SU-DHL-6 (cell line): ENCODE measurements at regions not wholly inside any gene's neighbourhood (a gene's known extent, or its start where the extent isn't known, plus 50 kb on each side); places are given as distances from the start of the nearest gene placed in this dataset.

Source experiments
- H2AFZ ChIP-seq: fragments of 200-600 bp; sonication (generic); 2 replicates; pipeline ENCODE4 v1.6.1; 2014; ENCODE audit warnings: low read depth, mild to moderate bottlenecking, moderate library complexity, mixed read lengths, antibody characterized with exemption, low read length; ENCODE audit not compliant: severe bottlenecking
- H3F3A ChIP-seq: fragments of 200-600 bp; shearing (Covaris generic); 2 replicates; pipeline ENCODE4 v1.6.0; 2016; ENCODE audit warnings: antibody characterized with exemption, mild to moderate bottlenecking; ENCODE audit not compliant: insufficient read depth
- H3K27ac ChIP-seq: fragments of 200-600 bp; sonication (generic); 2 replicates; pipeline ENCODE4 v1.5.1; 2016; ENCODE audit warnings: low read depth, mild to moderate bottlenecking, low read length, moderate library complexity, mixed read lengths
- H3K27me3 ChIP-seq: fragments of 200-600 bp; sonication (generic), shearing (Covaris generic); 2 replicates; pipeline ENCODE4 v1.6.0; 2014; ENCODE audit warnings: mild to moderate bottlenecking, low read length
- H3K36me3 ChIP-seq: fragments of 200-600 bp; sonication (generic); 2 replicates; pipeline ENCODE4 v1.6.1; 2014; ENCODE audit warnings: mild to moderate bottlenecking, low read length, mixed read lengths
- H3K4me2 ChIP-seq: fragments of 300-600, 200-600 bp; shearing (Covaris generic), sonication (generic); 2 replicates; pipeline ENCODE4 v1.6.0; 2014; ENCODE audit warnings: low read length, low read depth, mild to moderate bottlenecking; ENCODE audit not compliant: poor library complexity, severe bottlenecking
- H3K4me3 ChIP-seq: fragments of 200-600 bp; sonication (generic); 2 replicates; pipeline ENCODE4 v1.5.1; 2014; ENCODE audit warnings: antibody characterized with exemption, low read length, mild to moderate bottlenecking, mixed read lengths; ENCODE audit not compliant: insufficient read depth, poor library complexity, severe bottlenecking
- H3K79me2 ChIP-seq: fragments of 200-600 bp; sonication (generic); 2 replicates; pipeline ENCODE4 v1.6.1; 2014; ENCODE audit warnings: mild to moderate bottlenecking, low read length, moderate library complexity; ENCODE audit not compliant: insufficient read depth
- H3K9ac ChIP-seq: fragments of 200-600 bp; sonication (generic); 2 replicates; pipeline ENCODE4 v1.7.0; 2014; ENCODE audit warnings: mild to moderate bottlenecking, low read length
- H3K9me2 ChIP-seq: fragments of 200-600 bp; sonication (generic); replicated peaks from 2 replicates; pipeline ENCODE4 v1.6.1; 2014; ENCODE audit warnings: low read length; ENCODE audit not compliant: insufficient read depth
- H3K9me3 ChIP-seq: fragments of 200-600 bp; sonication (generic); 2 replicates; pipeline ENCODE4 v1.6.1; 2014; ENCODE audit warnings: low read length, mixed read lengths; ENCODE audit not compliant: insufficient read depth
- H4K20me1 ChIP-seq: fragments of 200-600 bp; sonication (generic); 2 replicates; pipeline ENCODE4 v1.6.1; 2014; ENCODE audit warnings: low read depth, mild to moderate bottlenecking, antibody characterized with exemption, low read length, moderate library complexity, mixed read lengths
- CTCF ChIP-seq: fragments of 200-600 bp; sonication (generic); IDR thresholded peaks from one replicate; pipeline ENCODE4 v1.5.1; 2017; ENCODE audit warnings: antibody characterized with exemption, mild to moderate bottlenecking, low read length, moderate library complexity; ENCODE audit not compliant: insufficient read depth, poor library complexity, severe bottlenecking
- EZH2phosphoT487 ChIP-seq: fragments of 200-600 bp; sonication (generic), shearing (Covaris generic); conservative IDR thresholded peaks from 2 replicates; pipeline ENCODE4 v1.6.1; 2018; ENCODE audit warnings: mild to moderate bottlenecking, antibody characterized with exemption, low read length, moderate library complexity, mixed read lengths

GRCh38 chr2:177020524-177021119 is 192.0 kb upstream of the HNRNPA3 start:
- Histone ChIP-seq H3K9me3 (no peaks in the 10 kb centered on the region), H3K9me2 (no peaks in the 10 kb centered on the region), H3F3A (no peaks in the 10 kb centered on the region), H3K79me2 (no peaks in the 10 kb centered on the region), H3K36me3 (no peaks in the 10 kb centered on the region), H2AFZ (no peak overlapping the region), H3K4me2 (no peak overlapping the region), H3K27me3 (no peaks in the 10 kb centered on the region), H4K20me1 (no peaks in the 10 kb centered on the region), H3K9ac (no peak overlapping the region), H3K27ac (no peak overlapping the region), H3K4me3 (no peak overlapping the region)
- TF ChIP-seq CTCF (no peak), EZH2phosphoT487 (no peak)

GRCh38 chr2:177021706-177022343 is 190.8 kb upstream of the HNRNPA3 start:
- Histone ChIP-seq H3K36me3 (no peaks in the 10 kb centered on the region), H3K79me2 (no peaks in the 10 kb centered on the region), H3K4me2 (no peak overlapping the region), H2AFZ (no peak overlapping the region), H4K20me1 (no peaks in the 10 kb centered on the region), H3K9me3 (no peaks in the 10 kb centered on the region; the same call in 1 of the 2 replicates), H3K9me2 (no peaks in the 10 kb centered on the region), H3K9ac (no peak overlapping the region), H3K27ac (no peak overlapping the region), H3K4me3 (no peak overlapping the region), H3K27me3 (no peaks in the 10 kb centered on the region), H3F3A (no peaks in the 10 kb centered on the region)
- TF ChIP-seq CTCF (no peak), EZH2phosphoT487 (no peak)

GRCh38 chr2:177024765-177025164 is 187.8 kb upstream of the HNRNPA3 start:
- H2AFZ ChIP-seq = no peak overlapping the region
- no peaks in the 10 kb centered on the region for H3F3A ChIP-seq
- no peak for TF ChIP-seq EZH2phosphoT487
- TF ChIP-seq CTCF = no peak
- no peak overlapping the region for H3K9ac ChIP-seq
- no peak overlapping the region for H3K4me3 ChIP-seq
- H3K4me2 ChIP-seq = no peak overlapping the region
- no peaks in the 10 kb centered on the region for H3K9me2 ChIP-seq
- no peaks in the 10 kb centered on the region for H3K79me2 ChIP-seq
- H4K20me1 ChIP-seq = no peaks in the 10 kb centered on the region
- no peaks in the 10 kb centered on the region for H3K36me3 ChIP-seq
- no peaks in the 10 kb centered on the region; the same call in 1 of the 2 replicates for H3K9me3 ChIP-seq
- H3K27me3 ChIP-seq = no peaks in the 10 kb centered on the region
- no peak overlapping the region for H3K27ac ChIP-seq
